Vagina (tissue), 2 donors: ENCODE measurements at regions not wholly inside any gene's neighbourhood (a gene's known extent, or its start where the extent isn't known, plus 50 kb on each side); places are given as distances from the start of the nearest gene placed in this dataset.
"Not testable (repeated sequence)": the region's sequence is repeated elsewhere in the genome, so short reads cannot be mapped to it uniquely, and the experiment has no call there.

Experiments used
- POLR2A ChIP-seq, 2 donors: fragments of 450-650 bp; IDR thresholded peaks; one replicate each; pipeline ENCODE4 v1.6.1; 2017; ENCODE audit warnings: antibody characterized with exemption in 2 of 2, mild to moderate bottlenecking in 2 of 2, moderate library complexity in 2 of 2
- POLR2AphosphoS5 ChIP-seq, 2 donors: sonication (generic); formaldehyde crosslinking; IDR thresholded peaks; one replicate each; pipeline ENCODE4 v1.9.0; 2017; ENCODE audit warnings: antibody characterized with exemption in 2 of 2, mild to moderate bottlenecking in 2 of 2, low read depth in 1 of 2; ENCODE audit not compliant: insufficient read depth in 1 of 2
- TF ChIP-seq, protein P1 (sequence below), 3 experiments: fragments of 450-650 bp in 2 of 3; fragments of 200-600 bp in 1 of 3; sonication (generic) in 1 of 3; IDR thresholded peaks; one replicate each; pipeline ENCODE4 v1.5.1; 2017 to 2019; ENCODE audit warnings: antibody characterized with exemption in 3 of 3, mild to moderate bottlenecking in 2 of 3, moderate library complexity in 2 of 3

DNA sequence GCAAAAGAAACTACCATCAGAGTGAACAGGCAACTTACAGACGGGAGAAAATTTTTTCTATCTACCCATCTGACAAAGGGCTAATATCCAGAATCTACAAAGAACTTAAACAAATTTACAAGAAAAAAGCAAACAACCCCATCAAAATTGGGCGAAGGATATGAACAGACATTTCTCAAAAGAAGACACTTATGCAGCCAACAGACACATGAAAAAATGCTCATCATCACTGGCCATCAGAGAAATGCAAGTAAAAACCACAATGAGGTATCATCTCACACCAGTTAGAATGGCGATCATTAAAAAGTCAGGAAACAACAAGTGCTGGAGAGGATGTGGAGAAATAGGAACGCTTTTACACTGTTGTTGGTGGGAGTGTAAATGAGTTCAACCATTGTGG is 206.6 kb upstream of the HTR1E start:
- TF ChIP-seq, protein P1, sequence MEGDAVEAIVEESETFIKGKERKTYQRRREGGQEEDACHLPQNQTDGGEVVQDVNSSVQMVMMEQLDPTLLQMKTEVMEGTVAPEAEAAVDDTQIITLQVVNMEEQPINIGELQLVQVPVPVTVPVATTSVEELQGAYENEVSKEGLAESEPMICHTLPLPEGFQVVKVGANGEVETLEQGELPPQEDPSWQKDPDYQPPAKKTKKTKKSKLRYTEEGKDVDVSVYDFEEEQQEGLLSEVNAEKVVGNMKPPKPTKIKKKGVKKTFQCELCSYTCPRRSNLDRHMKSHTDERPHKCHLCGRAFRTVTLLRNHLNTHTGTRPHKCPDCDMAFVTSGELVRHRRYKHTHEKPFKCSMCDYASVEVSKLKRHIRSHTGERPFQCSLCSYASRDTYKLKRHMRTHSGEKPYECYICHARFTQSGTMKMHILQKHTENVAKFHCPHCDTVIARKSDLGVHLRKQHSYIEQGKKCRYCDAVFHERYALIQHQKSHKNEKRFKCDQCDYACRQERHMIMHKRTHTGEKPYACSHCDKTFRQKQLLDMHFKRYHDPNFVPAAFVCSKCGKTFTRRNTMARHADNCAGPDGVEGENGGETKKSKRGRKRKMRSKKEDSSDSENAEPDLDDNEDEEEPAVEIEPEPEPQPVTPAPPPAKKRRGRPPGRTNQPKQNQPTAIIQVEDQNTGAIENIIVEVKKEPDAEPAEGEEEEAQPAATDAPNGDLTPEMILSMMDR (IDR thresholded peaks at IDR 0.05), result not testable (repeated sequence)
- TF ChIP-seq POLR2A (IDR thresholded peaks at IDR 0.05); POLR2AphosphoS5 (IDR thresholded peaks at IDR 0.05; ENCODE audit: insufficient read depth in 1 of 2, low read depth in 1 of 2): not testable (repeated sequence)
